CD4-positive, alpha-beta T cell treated with Interleukin-6 at 100 ng/mL for 8 hours (primary cell): ENCODE measurements at regions not wholly inside any gene's neighbourhood (a gene's known extent, or its start where the extent isn't known, plus 50 kb on each side); places are given as distances from the start of the nearest gene placed in this dataset.
"Not testable (repeated sequence)": the region's sequence is repeated elsewhere in the genome, so short reads cannot be mapped to it uniquely, and the experiment has no call there.

Source experiments
- DNase-seq: peaks from one replicate; pipeline ENCODE4 v3.0.0-alpha.2; 2020; ENCODE audit warnings: mixed read lengths, low spot score

DNA sequence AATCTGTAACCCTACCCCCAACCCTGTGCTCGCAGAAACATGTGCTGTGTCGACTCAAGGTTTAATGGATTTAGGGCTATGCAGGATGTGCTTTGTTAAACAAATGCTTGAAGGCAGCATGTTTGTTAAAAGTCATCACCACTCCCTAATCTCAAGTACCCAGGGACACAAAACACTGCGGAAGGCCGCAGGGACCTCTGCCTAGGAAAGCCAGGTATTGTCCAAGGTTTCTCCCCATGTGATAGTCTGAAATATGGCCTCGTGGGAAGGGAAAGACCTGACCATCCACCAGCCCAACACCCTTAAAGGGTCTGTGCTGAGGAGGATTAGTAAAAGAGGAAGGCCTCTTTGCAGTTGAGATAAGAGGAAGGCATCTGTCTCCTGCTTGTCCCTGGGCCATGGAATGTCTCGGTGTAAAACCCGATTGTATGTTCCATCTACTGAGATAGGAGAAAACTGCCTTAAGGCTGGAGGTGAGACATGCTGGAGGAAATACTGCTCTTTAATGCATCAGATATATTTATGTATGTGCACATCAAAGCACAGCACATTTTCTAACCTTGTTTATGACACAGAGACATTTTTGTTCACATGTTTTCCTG, 94.4 kb downstream of the LSM3 start:
- DNase-seq: not testable (repeated sequence)

DNA sequence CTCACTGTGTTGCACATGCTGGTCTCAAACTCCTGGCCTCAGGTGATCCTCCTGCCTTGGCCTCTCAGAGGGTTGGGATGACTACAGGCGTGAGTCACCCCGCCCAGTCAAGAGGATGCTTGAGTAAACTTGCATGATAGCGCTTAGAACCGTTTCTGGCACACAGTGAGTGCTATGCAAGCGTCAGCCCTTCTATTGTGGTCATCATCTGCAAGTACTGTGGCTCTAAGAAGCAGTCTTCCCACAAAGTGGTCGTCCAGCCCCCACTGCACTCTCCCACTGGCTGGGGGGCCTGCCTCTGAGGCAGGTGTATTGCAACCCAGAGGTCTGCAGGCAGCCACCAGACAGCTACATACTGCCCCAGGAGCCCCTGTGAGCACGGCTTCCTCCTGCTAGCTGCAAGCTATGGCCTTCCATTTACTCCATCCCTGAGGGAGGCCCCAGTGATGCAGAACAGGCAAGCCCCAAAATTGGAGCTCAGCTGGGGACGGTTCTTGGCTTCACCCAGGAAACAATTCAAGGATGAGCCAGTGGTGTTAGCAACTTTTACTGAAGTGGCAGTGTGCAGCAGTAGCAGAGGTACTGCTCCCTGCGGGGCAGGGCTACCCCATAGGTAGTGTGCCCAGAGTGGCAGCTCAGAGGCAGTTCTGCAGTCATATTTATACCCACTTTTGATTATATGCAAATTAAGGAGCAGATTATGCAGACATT, 95.4 kb downstream of the LSM3 start:
- no peak for DNase-seq

DNA sequence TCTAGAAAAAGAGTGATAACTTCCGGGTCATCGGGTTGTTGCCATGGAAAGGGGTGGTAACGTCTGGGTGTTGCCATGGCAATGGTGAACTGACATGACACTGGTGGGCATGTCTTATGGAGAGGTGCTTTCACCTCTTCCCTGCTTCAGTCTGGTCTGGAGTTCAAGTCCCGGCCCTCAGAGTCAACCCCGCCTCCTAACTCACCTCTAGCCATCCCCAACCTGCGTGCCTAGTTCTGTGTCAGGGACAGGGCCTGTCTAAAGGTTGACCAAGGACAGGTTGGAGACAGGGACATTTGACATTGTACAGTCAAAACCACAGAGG, 96.0 kb downstream of the LSM3 start:
- DNase-seq: no peak

DNA sequence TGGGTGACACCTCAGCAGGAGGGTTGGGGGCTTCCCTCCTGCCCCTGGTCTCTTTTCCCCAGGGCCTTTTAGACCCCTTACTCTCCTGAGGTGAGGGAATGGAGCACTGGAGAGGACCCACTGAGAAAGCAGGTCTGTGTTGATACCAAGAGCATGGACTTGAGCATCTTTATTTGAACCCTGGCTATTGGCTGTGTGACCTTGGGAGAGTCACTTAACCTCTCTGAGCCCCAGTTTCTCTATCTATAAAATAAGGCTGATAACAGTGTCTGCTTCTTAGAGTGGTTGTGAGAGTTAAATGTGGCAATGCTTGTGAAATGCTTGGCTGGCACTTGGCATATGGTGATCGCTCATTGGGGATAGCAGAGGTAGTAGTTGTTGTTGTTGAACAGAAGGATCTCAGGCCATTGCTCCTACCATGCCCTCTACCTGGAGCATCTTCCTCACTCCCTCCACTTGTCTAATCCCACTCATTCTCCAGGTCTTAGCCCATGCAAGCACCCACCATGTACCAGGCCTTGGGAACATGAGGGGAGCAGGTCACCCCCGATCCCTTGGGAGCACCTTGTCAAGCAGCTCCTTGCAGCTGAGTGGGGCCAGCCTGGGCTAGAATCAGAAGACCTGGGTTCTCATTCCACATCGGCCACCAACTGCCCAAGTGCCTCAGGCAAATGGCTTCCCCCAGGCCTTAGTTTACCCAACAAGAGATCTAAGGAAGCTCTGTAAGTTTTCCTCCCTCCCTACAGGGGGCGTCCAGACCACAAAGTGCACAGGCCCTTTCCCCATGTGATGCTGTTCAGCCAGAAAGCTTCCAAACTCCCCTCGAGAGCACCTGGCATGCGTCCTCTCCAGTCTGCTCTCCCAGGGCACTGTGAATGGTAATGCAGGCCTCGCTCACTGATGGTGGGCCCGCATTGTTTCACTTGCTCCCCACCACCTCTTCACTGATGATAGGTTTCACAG, 96.7 kb downstream of the LSM3 start:
- no peak for DNase-seq

DNA sequence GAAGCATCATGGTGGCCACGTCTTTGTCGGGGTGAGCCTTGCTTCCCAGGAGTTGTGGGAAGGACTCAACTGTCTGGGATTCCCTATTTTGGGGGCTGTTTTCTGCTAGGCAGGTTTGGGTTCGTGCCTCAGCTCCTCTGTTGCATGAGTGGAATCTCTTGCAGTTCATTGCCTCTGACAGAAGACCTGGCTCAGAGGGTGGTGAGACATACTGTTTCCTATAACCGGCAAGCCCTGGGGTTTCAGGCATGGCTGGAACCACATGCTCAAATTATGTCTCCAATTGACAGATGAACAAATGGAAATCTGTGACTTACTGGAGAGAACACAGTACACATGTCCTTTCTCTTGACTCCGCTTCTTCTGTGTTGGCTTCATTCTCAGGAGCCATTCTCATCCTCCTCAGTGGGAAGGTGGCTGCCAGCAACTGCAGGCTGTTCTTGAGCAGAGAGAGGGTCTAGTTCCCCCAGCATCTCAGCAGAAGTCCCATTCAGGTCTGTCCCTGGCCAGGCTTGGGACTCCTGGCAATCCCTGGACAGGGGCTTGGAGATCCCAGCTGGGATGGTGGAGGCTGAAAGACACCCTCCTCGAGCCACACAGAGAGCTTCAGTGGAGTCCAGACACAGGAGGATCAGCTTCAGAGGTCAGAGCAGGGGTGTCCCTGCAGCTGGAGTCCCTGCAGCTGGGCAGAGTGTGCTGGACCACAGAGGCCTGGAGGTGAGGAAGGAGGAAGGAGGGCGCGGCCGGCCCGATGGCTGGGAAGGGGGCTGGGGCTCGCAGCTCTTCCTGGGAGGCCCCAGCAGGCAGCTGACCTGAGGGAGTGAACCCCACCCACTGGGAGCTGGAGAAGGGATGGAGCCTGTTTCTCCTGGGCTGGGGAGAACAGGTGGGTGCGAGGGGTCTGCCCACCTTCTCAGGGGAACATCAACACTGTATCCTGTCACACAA, 97.6 kb downstream of the LSM3 start:
- DNase-seq: no peak

DNA sequence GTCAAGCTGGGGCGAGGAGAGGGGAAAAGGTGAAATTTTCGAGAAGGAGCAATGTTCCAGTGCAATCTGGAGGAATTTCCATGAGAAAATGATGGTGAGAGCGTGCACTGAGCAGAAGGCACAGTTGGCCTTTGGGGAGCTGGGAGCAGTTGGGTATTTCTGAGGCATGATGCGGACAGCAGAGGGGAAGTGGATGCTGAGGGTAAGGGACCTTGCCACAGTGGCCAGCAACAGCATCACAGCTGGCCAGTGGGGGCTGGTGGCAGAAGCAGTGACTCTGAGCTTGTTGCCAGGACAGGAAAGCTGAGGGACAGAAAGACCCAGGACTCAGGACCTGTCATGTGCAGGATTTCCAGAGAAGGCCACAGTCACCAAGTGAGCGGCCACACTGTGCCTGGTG, 98.9 kb downstream of the LSM3 start:
- DNase-seq: no peak

DNA sequence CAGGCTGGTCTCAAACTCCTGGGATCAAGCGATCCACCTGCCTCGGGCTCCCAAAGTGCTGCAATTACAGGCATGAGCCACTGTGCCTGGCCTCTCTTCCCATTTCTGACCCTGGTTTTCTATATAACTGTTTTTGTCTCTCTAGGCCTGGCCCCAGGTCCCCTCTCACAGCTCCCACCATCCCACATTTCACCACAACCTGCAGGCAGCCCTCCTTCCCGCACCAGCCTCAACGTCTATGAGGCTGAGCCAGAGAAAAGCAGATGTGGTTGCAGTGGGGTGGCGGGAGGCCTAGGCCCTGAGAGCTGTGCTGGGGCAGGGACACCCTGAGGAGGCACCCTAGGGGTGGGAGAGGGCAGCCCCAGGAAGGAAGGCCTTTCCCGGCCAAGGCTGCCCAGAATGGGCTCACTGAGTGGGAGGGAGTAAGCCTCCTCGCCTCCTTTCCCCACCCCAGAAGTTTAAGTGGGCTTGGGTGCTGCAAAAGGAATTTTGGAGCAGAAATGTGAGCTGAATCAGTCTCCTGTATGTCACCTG, 99.7 kb downstream of the LSM3 start:
- no peak for DNase-seq

DNA sequence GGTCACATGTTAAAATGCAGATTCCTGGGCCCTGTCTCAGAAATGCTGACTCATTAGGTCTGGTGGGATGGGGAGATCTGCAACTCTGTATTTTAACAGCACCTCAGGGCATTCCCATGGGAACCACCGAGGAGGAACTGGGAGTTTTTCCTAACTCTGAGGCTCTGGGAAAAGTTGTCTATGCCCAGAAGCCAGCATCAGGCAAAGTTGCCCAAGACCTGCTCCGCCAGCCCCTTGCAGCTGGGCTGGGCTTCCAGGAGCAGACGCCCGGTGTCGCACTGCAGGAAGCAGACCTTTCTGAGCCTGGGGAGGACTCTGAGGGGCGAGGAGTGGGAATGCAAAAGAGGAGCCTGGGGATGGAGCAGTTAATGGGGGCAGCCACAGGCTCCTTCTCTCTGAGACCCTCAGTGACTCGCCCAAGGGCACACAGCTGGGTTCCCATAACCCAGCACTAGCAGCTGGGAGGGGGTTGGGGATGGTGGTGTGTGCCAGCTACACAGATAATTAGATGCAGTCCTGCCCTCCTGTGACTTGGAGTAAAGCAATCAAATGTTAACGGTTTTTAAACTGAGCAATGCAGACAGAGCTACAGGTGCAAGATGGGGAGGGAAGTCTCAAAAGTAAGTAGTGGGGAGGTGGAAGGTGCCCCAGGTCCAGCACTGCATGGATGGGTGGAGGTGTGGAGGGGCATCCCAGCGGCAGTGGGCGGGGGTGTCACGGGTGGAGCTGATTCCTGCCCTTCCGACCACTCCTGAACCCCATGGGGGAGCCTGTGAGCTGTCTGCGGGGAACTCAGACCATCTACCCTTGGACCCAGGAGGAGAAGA, 100.4 kb downstream of the LSM3 start:
- no peak for DNase-seq

DNA sequence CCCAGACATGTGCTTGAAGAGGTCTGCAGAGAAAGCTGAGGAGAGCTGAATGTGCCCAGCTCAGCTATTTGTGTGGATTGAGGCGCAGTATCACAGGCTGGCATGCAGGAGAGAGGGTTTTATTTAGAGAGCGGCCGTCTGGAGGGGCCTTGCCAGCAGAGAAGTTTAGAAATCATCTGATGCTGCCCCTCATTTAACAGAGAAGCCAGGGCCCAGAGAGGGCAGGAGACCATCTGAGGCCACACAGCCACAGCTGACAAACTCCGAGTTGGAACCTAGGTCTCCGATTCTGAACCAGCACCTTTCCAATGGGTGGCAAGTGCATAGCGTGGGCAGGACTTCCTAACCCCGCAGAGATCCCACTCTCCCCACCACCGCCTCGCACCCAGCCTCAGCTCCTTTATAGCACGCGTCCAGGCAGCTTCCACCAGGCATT, 101.0 kb downstream of the LSM3 start:
- no peak for DNase-seq

DNA sequence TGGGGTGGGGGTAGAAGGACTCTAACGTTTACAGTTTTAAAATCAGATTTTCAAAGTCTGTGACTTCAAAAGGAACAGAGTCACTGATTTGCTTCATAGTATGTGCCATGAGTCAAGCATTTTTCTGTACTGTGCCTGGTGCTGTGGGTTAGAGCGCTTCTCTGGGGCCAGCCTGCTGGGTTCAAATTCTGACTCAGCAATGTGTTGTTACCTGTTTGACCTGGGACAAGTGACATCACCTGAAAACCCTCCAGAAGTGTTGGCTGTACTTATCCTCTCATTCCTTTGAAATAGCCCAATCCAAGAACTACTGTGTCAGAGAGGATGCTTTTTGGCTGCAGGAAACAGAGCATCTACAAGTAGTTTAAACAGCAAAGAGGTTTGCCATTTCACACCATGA, 101.7 kb downstream of the LSM3 start:
- no peak for DNase-seq

DNA sequence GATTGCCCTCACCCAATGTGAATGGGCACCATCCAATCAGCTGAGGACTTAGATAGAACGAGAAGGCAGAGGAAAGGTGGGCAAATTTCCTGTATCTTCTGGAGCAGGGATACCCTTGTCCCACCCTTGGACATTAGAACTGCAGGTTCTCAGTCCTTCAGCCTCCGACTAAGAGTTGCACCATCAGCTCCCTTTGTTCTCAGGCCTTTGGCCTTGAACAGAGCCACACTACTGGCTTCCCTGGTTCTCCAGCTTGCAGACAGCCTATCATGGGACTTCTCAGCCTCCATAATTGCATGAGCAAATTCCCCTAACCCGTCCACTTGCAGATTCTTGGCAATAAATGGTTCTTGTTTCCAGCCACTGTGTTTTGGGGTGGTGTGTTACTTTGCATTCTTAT, 102.4 kb downstream of the LSM3 start:
- no peak for DNase-seq

DNA sequence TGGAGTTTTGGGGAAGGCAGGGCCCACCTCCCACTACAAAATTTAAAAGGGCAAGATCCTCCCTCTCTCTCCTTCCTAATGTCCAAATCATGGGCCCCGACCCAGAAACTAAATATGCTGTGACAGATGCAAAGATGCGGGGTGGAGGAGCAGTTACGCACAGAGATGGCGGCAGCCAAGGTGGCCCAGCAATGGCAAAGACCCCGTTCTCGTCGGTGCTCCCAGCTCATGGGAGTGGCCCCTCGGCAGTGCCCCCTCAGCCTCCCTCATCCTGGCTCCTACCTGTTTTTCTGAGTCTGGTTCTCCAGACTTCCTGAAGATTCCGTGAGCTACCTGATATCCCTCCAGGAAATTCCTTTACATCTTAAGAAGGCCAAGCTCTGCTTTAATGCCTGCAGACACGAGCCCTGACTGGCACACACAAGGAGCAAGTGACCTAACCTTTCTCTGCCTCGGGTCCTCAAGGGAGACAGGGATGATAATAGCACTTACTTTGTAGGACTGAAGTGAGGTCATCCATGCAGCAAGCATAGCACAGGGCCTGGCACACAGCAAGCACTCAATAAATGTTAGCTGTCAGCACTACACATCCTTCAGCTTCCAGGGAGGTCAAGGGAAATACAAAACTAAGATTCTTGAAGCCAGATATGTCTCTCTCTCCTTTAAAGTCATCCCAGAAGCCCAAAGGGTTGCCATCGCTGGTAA, 103.5 kb downstream of the LSM3 start:
- no peak for DNase-seq

DNA sequence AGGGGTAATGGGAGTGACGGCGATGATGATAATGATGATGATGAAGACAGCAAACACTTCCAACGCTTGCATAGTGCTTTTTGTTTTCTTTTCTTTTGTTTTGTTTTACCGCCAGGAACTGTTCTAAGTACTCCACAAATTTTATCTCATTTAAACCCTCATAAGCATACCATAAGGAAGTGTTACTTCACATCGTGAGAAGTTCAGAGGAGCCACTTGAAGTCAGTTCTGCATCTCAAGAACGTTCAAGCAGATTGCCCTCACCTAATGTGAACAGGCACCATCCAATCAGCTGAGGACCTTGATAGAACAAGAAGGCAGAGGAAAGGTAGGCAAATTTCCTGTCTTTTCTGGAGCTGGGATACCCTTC, 104.1 kb downstream of the LSM3 start:
- DNase-seq: no peak

DNA sequence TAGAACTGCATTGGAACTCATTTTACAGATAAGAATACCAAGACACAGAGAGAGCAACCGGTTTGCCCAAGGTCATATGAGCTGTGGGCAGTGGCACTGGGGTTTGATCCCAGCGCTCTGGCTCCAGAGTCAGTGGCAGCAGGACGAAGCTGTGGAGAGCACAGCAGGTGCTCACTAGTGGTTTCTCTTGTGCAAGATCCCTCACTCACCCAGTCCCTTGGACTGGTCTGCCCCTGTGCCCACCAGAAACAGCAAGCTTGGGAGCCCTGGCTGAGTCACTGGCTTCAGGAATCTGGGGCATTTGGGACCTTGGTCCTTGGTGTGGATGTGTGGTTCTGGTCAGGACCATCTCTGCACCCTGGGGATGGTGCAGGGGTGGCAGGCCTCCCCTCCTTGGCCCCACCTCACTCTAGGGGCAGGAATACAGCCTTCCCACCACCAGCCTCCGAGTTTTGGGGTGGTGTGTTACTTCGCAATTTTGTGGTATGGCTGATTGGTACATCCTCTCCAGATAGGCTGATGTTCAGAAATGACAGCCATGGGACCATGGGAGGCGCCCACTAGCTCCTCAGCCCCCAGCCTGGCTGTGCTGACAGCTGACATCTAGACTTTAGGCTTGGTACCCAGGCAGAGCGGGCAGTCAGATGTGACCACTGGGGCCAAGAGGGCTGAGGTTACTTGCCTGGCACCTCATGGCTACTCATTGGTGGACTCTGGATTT, 104.6 kb downstream of the LSM3 start:
- DNase-seq: no peak

DNA sequence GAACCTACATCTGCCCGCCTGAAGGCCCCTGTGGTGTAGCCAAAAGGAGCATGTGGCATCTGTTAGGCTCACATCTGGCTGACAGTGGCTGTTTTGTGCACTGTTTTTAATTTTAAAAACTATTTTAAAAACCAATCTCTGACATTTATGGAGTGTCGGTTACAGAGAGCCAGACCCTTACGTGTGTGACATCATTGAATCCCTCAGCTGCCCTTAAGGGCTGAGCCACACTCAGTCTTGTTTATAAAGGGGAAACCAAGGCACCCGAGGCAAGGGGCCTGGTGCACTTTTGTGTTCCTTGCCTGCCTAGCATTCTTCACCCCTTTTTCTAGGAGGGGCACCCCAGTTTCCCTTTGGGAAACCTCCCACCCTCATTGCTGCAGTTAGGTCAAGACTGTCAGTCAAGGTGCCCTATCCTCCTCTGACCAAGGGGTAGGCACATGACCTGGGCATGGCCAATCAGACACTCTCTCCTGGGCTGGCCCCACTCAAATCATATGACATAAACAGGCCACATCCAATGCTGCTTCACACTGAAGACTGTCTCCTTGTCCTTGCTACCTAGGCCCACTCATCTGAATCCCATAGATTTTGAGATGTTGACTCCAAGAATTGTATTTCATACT, 105.3 kb downstream of the LSM3 start:
- DNase-seq: no peak

DNA sequence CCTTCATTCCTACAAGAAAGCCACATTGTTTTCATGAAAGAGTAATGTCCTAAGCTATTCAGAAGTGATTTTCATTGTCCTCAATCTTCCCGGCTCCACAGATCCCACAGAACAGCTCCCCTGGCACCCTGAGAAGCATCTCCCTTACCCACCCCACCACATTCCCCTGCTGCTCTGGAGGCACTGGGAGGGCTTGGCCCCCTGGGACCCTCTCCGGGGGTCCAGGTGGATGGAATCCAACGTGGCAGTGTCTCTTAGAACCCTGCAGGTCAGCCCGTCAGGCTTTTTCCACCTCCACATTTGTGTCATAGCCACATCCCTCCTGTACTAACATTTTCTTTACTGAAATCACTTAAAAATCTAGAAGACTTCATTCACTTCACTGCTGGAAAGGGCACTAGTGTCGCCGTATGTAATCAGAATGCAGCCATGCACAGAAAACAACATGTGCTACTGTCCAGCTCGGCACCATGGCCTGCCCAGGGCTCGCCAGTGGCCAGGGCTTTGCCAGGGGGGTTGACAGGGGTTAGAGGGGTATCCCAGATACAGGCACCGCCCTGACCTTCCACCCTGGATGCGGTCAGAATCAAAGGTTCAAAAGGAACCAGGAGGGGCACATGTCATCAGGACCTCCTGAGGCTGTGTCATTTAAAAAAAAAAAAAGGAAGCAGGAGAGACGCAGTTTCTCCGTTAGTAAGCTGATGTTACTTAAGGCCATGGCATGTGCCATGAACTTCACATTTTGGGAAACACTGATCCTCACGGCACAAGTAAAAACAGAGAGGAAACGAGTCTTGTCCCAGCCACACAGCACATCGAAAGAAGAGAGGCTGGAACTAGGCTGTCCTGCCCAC, 106.3 kb downstream of the LSM3 start:
- no peak for DNase-seq

DNA sequence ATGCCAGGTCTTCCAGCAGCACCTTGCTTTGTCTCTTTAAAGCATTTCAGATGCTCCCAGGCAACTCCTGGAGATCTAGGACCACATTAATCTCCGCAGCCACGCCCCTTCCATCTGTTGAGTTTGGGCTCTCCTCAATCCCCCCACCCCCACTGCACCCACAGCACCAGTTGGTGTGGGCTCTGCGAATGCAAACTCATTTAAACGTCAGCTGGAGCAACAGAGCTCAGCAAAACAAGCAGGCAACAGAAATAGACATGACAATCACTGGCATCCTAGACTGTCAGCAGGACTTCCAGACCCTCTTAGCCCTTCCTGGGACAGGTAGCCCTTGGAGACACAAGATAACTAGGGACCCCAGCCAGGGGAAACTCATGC, 106.9 kb downstream of the LSM3 start:
- DNase-seq: no peak

DNA sequence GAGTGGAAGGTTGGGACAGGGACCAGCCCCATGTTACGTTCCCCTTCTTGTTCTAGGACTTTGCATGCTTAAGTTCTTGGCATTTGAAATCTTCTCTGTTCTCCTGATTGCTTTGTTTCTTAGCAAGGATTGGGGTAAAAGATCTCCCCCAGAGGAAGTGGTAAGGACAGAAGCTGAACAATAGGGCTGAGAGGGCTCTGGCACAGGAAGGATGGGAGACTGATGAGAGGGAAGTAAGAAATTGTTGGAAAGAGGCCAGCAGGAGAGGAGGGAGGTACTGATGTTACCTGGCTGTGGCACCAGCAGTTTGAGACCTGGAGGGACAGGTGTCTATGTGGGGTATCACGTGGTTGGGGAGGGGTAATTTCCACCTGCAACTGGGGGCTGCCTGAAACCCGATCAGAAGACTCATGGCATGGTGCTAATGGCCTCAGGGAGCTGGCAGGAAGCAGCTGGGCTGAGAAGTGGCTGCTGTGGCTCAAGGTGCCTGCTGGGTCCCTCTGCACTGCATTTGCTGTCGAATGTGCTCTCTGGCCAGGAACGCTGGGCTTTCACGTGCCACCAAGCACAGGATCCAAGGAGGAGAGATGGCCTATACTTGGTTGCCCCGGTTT, 108.4 kb downstream of the LSM3 start:
- no peak for DNase-seq
